WERI-Rb-1 (cell line): ENCODE measurements at regions not wholly inside any gene's neighbourhood (a gene's known extent, or its start where the extent isn't known, plus 50 kb on each side); places are given as distances from the start of the nearest gene placed in this dataset.

Experiments
- DNase-seq: peaks from one replicate; pipeline ENCODE4 v3.0.0-alpha.2; 2020
- H3K27ac ChIP-seq: fragments of 250-450 bp; sonication (Bioruptor Pico); 2 replicates; pipeline ENCODE4 v1.5.1; 2020; ENCODE audit warnings: mild to moderate bottlenecking, moderate library complexity
- H3K27me3 ChIP-seq: fragments of 250-450 bp; sonication (Bioruptor Pico); 2 replicates; pipeline ENCODE4 v1.5.1; 2021; ENCODE audit warnings: mild to moderate bottlenecking, low read depth, moderate library complexity; ENCODE audit not compliant: insufficient read depth, severe bottlenecking
- H3K36me3 ChIP-seq: fragments of 250-450 bp; sonication (Bioruptor Pico); 2 replicates; pipeline ENCODE4 v1.5.1; 2020; ENCODE audit warnings: mild to moderate bottlenecking, moderate library complexity
- H3K4me3 ChIP-seq: 2 replicates; pipeline ENCODE4 v1.5.1; 2011; ENCODE audit warnings: low read depth, mild to moderate bottlenecking, control low read depth, low read length
- H3K9me3 ChIP-seq: fragments of 250-450 bp; sonication (Bioruptor Pico); 2 replicates; pipeline ENCODE4 v1.5.1; 2021; ENCODE audit warnings: mild to moderate bottlenecking, moderate library complexity; ENCODE audit not compliant: severe bottlenecking
- TF ChIP-seq, protein P1 (sequence below): IDR thresholded peaks from 2 replicates; pipeline ENCODE4 v1.5.1; 2011; ENCODE audit warnings: low read depth, mild to moderate bottlenecking, control low read depth, inconsistent platforms, low read length

DNA sequence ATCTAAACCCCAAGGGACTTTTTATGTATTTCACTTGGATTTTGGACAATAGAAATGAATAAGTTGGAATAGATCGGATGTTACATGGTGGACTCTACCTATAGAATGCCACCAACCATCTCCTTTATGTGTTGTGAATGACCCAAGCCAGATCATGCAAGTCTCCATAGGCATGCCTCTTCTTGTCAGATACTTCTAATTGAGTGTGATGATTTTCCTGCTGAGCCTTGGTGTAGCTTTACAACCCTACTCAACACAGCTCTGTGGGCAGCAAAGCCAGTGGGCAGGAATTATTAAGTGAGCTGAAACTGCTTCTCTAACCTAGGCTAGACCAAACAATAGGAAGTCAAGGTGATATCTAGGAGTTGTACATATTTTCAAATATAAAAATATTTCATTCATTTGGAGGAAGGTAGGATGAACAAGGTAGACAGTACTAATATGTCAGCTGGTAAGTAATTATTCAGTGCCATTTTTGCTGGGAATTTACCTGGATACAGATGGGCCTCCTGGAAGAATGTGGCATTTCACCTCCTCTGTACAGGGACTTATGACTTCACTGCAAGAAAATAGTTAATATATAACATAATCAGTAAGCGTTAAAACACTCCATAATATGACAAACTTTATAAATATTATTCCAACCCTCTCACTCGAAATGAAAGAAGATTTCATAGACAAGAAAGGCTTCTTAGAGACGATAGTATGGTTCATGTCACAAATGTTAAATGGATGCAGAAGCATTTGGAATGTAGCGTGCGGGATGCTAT, 298.0 kb upstream of the FAT1 start:
- Histone ChIP-seq H3K27ac (no peak overlapping the region), H3K36me3 (no peaks in the 10 kb centered on the region), H3K4me3 (no peak overlapping the region), H3K9me3 (peaks cover 5% of the 10 kb centered on the region), H3K27me3 (peaks cover 87% of the 10 kb centered on the region)
- DNase-seq = no peak
- TF ChIP-seq, protein P1, sequence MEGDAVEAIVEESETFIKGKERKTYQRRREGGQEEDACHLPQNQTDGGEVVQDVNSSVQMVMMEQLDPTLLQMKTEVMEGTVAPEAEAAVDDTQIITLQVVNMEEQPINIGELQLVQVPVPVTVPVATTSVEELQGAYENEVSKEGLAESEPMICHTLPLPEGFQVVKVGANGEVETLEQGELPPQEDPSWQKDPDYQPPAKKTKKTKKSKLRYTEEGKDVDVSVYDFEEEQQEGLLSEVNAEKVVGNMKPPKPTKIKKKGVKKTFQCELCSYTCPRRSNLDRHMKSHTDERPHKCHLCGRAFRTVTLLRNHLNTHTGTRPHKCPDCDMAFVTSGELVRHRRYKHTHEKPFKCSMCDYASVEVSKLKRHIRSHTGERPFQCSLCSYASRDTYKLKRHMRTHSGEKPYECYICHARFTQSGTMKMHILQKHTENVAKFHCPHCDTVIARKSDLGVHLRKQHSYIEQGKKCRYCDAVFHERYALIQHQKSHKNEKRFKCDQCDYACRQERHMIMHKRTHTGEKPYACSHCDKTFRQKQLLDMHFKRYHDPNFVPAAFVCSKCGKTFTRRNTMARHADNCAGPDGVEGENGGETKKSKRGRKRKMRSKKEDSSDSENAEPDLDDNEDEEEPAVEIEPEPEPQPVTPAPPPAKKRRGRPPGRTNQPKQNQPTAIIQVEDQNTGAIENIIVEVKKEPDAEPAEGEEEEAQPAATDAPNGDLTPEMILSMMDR = no peak

DNA sequence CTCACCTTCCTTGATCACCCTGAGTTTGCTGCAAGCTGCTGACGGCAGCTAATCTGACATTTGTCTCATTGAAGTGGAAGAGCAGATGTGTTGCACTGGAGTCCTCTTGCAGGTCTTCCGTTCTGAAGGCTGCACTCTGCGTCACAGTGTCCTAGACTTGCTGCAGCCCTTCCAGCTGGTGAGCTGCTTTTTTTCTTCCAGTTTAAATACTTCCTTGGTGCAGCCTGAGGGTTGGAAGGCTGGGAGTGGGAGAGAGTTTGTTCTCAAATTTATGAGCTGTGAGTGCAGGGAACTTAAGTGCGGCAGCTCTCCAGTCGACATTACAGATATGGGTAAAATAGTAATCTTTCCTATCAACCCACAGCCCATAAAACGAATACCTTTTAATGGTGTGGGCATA, 303.6 kb upstream of the FAT1 start:
- Histone ChIP-seq H3K36me3 (no peaks in the 10 kb centered on the region), H3K9me3 (peaks cover 4% of the 10 kb centered on the region), H3K27ac (no peak overlapping the region), H3K27me3 (peaks cover 70% of the 10 kb centered on the region), H3K4me3 (no peak overlapping the region)
- no peak for DNase-seq
- TF ChIP-seq, protein P1 = no peak

DNA sequence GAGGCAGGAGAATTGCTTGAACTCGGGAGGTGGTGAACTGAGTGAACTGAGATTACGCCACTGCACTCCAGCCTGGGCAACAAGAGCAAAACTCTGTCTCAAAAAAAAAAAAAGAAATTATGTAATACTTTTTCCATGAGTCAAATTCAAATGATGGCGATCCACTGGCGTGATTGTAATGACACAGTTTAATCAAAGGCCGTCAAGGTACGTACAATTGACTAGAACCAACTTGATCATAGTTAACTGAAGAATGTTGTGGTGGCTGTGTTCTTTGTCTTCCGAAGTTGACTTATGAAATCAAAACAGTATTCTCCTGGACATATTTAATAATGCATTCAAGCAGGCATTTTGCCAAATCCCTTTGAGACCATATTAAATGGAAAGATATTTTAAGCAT, 318.6 kb upstream of the FAT1 start:
- no peak overlapping the region for H3K4me3 ChIP-seq
- H3K9me3 ChIP-seq = no peaks in the 10 kb centered on the region
- no peak overlapping the region for H3K27ac ChIP-seq
- peaks cover 88% of the 10 kb centered on the region for H3K27me3 ChIP-seq
- TF ChIP-seq, protein P1 = no peak
- no peak for DNase-seq
- no peaks in the 10 kb centered on the region for H3K36me3 ChIP-seq

DNA sequence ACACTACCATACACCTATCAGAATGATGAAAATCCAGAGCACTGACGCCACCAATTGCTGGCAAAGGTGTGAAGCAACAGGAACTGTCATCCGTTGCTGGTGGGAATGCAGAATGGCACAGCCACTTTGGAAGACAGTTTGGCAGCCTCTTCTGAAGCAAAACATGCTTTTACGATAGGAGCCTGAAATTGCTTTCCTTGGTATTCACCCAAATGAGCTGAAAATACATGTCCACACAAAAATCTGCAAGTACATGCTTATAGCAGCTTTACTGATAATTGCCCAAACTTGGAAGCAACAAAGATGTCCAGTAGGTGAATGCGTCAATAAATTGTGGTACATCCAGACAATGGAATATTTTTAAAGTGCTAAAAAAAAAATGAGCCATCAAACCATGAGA, 322.8 kb upstream of the FAT1 start:
- H3K36me3 ChIP-seq = no peaks in the 10 kb centered on the region
- peaks cover 4% of the 10 kb centered on the region for H3K9me3 ChIP-seq
- H3K27me3 ChIP-seq = peaks cover 92% of the 10 kb centered on the region
- no peak overlapping the region for H3K27ac ChIP-seq
- no peak for DNase-seq
- TF ChIP-seq, protein P1 = no peak
- no peak overlapping the region for H3K4me3 ChIP-seq

DNA sequence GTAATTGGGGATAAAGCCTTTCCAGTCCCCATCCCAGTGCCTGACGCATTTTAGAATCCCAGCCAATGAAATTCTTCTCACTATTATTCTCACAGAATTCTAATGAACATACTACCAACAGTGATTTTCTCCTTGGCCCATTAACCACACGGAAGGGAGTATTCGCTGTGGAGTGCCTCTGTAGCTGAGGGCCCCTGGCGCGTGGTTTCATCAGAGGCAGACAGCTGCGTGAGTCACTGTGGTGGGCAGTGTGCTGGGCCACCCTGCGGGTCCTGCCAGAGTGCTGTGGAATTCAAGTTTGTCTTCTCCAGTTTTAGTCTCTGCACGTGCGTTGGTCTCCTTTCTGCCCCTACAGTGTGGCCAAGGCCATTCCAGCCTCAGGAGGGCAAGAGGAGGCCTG, 335.4 kb upstream of the FAT1 start:
- no peaks in the 10 kb centered on the region for H3K36me3 ChIP-seq
- peaks cover 73% of the 10 kb centered on the region for H3K27me3 ChIP-seq
- no peak for DNase-seq
- TF ChIP-seq, protein P1 = no peak
- H3K9me3 ChIP-seq = no peaks in the 10 kb centered on the region
- no peak overlapping the region for H3K27ac ChIP-seq
- H3K4me3 ChIP-seq = no peak overlapping the region

DNA sequence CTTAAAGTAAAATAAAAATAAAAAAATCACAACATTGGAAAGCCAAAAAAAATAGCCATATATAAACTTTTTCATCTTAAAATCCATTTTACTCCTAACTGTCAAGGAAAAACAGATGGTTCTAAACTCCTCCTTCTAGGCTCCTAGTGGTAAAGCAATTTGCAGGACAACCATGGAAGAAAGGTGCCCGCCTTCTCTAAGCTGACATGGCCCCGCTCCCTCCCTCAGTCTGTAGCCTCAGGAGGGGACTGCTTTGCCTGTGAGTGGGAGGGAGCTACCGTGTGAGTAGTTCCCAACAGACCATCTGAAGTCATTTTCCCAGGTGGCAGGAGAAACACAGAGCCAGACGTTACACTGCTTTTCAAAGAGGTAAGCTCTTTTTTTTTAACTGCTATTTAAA, 336.2 kb upstream of the FAT1 start:
- no peaks in the 10 kb centered on the region for H3K9me3 ChIP-seq
- DNase-seq = no peak
- H3K36me3 ChIP-seq = no peaks in the 10 kb centered on the region
- H3K27ac ChIP-seq = no peak overlapping the region
- peaks cover 81% of the 10 kb centered on the region for H3K27me3 ChIP-seq
- TF ChIP-seq, protein P1 = no peak
- no peak overlapping the region for H3K4me3 ChIP-seq
